MM.1S (cell line): ENCODE measurements at regions not wholly inside any gene's neighbourhood (a gene's known extent, or its start where the extent isn't known, plus 50 kb on each side); places are given as distances from the start of the nearest gene placed in this dataset.

Experiments used
- EZH2 ChIP-seq: fragments of 300-600 bp; sonication (generic); optimal IDR thresholded peaks from 2 replicates; pipeline ENCODE3; 2017; ENCODE audit warnings: low read depth, mild to moderate bottlenecking, antibody characterized with exemption, low read length, mixed read lengths
- EZH2phosphoT487 ChIP-seq: fragments of 300-600 bp; sonication (generic); IDR thresholded peaks from 2 replicates; pipeline ENCODE4 v1.6.1; 2018; ENCODE audit warnings: antibody characterized with exemption, low read length
- TF ChIP-seq, protein P1 (sequence below): fragments of 300-600 bp; sonication (generic); IDR thresholded peaks from 2 replicates; pipeline ENCODE4 v1.5.1; 2016; ENCODE audit warnings: antibody characterized with exemption, low read length, mixed read lengths

- TF ChIP-seq, protein P1, sequence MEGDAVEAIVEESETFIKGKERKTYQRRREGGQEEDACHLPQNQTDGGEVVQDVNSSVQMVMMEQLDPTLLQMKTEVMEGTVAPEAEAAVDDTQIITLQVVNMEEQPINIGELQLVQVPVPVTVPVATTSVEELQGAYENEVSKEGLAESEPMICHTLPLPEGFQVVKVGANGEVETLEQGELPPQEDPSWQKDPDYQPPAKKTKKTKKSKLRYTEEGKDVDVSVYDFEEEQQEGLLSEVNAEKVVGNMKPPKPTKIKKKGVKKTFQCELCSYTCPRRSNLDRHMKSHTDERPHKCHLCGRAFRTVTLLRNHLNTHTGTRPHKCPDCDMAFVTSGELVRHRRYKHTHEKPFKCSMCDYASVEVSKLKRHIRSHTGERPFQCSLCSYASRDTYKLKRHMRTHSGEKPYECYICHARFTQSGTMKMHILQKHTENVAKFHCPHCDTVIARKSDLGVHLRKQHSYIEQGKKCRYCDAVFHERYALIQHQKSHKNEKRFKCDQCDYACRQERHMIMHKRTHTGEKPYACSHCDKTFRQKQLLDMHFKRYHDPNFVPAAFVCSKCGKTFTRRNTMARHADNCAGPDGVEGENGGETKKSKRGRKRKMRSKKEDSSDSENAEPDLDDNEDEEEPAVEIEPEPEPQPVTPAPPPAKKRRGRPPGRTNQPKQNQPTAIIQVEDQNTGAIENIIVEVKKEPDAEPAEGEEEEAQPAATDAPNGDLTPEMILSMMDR, result no peak
- TF ChIP-seq EZH2, result no peak
- TF ChIP-seq EZH2phosphoT487, result no peak
Measured at GRCh38 chr6:169960521-169960885, 209.1 kb downstream of the ERMARD start.
